ENCODE measurements at regions not wholly inside any gene's neighbourhood (a gene's known extent, or its start where the extent isn't known, plus 50 kb on each side); places are given as distances from the start of the nearest gene placed in this dataset.
A peak's percentile ranks its signal among the peaks of the same experiment; 100 is the strongest.

DNA sequence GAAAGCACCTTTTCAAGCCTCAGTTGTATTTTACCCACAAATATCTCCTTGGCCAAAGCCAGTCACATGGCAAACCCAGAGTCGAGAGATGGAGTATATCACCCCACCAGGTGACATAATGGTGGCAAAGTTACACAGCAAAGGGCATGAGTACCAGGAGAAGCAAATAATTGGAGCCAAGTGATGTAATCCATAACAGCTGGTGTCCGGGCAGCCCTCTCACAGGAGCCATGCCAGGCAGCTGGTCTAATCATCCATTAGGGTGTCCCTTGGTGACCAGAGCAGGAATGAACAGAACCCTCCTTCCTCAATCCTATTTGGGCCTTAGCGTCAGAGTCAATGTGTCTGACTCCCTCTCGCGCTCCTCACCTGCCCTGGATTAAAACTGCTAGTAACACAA, 272.1 kb downstream of the LRFN2 start:
- no peak for ATAC-seq
- DNase-seq = no peak
- intact Hi-C loops (cut with micrococcal nuclease) = no loop called here

DNA sequence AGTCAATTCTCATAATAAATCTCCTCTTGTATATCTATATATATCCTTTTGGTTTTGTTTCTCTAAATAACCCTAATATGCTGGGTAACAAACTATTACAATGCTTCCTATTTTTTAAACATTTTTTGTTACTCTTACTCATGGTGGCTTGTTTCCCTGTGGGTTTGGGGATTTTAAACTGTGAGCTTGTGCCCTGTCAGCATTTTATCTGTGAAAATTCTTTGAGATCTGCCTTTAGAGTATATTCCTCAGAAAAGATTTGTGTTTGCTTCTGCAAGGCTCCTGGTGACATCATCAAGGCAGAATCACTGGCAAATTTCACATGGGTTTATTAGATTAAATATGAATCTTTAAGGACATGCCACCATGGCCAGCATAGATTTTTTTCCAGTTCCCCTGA, 273.6 kb downstream of the LRFN2 start:
- ATAC-seq = no peak
- intact Hi-C loops (cut with micrococcal nuclease) = no loop called here

DNA sequence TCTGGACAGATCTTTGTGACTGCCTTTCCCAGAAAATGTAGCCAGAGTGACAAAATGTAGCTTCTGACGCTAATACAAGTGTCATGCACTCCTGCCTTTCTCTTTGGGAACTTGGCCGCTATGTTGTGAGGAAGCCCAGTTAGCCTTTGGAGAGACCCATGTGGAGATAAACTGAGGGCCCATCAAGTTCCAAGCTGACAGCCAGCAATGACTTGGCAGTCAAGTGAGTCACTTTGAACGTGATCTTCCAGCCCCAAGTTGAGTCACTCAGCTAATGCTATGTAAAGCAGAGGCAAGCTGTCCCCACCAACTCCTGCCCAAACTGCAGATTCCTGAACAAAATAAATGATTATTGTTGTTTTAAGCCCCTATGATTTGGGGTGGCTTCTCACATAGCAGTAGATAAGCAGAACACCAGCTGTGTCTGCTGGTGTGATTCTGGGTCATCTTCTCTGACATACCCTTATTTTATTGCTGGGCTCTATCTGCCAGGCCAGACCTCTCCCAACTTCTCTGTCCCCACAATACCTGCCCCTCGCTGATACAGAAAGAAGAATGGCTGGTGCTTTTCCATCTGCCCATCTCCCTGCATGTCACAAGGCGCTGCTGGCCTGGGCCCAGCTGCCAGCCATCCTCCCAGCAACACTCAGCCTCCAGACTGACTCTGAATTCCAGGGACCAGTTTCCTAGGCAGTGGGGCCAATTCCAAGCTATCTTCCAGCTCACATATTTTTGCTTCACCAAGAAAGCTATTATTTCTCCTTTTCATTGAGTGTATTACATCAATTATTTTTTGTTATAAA, 274.8 kb downstream of the LRFN2 start:
- intact Hi-C loops (cut with micrococcal nuclease) = no loop called here
- ATAC-seq = peak; percentile 63
- DNase-seq = no peak

More for the DNA sequence above, 273.6 kb downstream of the LRFN2 start:
- DNase-seq = no peak

DNA sequence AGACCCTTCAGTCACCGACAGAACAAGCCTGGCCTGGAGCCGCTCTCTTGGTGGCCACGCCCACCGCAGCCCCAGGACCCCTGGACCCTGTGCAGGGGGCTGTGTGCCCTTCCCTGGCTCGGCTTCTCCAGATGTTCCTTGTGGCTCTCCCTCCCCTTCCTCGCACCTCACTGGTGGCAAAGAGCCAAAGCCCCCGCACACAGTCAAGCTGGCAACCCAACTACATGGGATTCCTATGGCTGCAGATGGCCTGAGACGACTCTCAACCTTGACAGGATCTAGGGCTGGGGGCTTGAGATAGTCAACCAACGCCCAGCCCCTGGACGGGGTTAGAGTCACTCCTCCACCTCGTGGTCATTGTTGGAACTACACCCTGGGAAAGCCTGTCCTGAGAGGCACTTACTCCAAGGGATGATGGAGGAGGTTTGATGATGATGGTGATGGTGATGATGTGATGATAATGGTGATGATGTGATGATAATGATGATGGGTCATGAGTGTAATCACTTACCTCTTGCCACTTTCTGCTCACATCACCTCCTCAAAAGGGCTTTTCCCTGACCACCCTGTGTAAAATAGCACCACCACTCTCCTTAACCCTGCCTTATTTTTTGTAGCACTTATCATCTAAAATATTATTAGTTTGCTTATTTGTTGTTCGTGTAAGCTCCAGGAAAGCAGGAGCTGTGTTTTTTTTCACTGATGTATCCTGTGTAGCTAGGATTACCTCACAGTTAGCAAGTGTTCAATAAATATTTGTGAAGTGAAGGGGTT, 278.4 kb downstream of the LRFN2 start:
- DNase-seq = peak; percentile 40

DNA sequence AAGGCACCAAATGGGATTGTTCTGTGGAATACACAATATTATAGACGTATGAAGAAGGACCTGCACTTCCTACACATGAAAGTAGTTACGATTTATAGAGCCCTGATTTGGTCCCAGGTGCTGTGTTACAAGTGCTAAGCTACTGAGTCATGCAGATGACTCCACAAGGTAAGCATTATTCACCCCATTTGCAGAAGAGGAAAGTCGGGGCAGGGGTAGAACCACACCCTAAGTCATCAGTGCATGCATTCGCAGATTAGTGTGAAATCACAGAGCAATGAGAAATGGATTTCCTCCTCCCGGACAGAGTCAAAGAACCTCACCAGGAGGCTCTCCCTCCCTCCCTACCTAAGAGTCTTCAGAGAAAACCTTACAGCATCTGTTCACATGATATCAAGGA, 279.5 kb downstream of the LRFN2 start:
- no peak for ATAC-seq
- intact Hi-C loops (cut with micrococcal nuclease) = no loop called here

More for the DNA sequence above, 278.4 kb downstream of the LRFN2 start:
- peak; percentile 69 for ATAC-seq
- intact Hi-C loops (cut with micrococcal nuclease) = no loop called here

DNA sequence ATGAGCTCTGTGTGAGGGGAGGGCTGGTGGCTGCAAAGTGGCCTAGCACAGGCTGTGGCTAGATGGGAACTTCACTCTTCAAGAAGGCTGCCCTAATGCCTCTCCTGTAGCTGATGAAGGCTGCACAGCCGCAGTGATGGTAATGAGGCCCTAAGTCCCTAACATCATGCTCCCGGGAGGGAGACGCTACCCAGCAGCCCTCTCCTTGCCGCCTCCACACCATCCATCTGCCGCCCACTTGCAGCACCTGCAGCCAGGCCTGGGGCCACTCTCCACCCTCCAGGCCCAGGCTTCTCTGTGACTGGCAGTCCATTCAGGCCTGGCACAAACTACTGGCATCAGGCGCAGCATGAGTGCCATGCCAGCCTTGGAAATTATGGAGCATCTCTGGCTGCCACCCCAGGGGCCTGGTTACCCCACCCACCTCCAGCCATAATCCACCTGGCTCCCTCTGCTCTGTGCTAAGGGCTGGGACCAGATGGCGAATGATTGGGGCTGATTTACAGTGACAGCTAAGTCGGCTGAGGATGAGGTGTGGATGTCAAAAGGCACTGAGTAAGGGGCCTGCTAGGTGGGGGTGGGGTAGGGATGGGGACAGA, 284.2 kb downstream of the LRFN2 start:
- DNase-seq (no peak), ATAC-seq (no peak)
- intact Hi-C loops (cut with micrococcal nuclease) = no loop called here

More for the DNA sequence above, 279.5 kb downstream of the LRFN2 start:
- DNase-seq = no peak

DNA sequence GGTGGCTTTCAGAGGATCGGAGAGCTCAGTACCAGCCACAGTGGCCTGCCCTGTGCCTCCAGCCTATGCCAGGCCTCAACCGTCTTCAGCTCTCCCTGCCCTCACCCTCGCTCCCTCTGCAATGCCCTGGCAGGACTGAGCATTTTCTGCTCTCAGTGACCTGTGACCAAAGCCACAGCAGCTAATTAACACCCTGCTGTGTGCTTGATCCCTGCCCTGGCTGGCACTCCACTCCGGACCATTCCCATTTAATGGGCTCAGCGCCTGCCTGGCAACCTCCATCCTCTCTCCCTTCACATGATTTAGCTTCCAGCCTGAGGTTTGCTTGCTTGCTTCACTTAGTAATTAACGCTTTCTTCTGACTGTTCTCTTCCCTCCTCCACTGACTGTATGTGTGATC, 287.5 kb downstream of the LRFN2 start:
- ATAC-seq (no peak), DNase-seq (no peak)
- intact Hi-C loops (cut with micrococcal nuclease) = no loop called here

DNA sequence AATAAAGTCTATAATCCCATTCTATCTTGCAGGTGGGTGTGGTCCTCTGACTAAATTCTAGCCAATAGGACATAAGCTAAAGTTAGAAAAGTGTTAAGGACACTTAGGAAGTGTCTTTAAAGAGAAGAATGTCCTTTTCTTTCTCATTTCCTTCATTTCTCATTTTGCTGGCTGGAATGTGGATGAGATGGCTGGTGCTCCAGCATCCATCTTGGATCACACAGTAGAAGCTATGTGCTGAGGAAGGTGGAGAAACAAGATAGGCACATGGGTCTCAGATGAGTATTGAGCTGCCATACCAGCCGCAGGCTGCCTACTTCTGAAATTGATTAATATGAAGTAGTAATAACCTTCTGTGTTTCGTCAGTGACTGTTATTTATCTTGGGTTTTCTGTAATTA, 289.0 kb downstream of the LRFN2 start:
- DNase-seq (no peak), ATAC-seq (no peak)
- intact Hi-C loops (cut with micrococcal nuclease) = no loop called here

DNA sequence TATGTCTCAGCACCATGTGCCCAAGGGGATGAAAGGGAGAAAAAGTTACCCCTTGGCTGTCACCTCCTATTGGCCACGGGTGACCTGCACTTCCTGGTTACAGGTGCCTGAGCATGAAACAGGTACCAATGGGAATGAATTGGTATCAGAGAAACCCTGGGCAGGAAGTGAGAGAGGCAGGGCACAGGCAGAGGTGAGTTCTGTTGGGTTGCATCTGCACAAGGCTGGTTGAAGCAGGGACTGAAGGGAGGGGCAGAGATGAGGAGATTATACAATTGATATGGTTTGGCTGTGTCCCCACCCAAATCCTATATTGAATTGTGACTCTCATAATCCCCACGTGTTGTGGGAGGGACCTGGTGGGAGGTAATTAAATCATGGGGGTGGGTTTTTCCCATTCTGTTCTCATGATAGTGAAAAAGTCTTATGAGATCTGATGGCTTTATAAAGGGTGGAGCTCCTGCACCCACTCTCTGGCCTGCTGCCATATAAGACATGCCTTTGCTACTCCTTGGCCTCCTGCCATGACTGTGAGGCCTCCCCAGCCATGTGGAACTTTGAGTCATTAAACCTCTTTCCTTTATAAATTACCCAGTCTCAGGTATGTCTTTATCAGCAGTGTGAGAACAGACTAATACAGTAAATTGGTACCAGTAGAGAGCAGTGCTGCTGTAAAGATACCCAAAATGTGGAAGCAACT, 291.8 kb downstream of the LRFN2 start:
- ATAC-seq = no peak
- intact Hi-C loops (cut with micrococcal nuclease) = no loop called here
- no peak for DNase-seq

DNA sequence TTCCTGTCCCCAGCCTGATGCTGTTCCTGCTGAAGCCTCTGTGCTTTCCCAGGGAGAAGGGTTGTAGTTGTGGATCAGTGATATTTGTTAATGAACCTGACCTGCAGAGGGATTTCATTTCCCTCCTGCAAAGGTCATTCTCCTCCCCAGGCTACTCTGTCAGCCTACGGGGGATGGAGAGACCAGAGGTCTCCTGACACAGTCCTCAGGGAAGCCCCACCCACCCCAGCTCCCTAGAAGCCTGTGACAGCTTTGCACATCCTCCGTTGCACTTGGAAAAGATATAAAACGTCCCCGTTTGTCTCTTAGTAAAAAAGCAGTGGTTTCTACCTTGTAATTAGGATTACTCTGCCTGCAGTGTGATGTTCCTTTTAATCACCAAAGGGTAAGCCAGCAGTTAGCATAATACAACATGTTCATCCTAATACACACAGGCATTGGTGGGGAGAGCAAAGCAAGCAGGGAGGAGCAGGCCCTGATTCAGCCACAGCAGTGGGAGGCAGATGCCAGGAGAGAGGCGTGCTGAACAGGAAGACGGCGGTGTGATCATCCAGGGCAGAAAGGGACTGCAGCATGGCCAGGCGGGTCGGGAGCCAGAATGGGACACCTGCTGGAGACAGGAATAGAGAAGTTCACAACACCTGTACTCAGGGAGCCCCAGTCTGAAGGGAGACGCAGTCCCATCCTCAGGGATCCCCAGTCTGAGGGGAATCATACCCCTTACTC, 293.5 kb downstream of the LRFN2 start:
- ATAC-seq (no peak), DNase-seq (no peak)
- intact Hi-C loops (cut with micrococcal nuclease) = no loop called here

DNA sequence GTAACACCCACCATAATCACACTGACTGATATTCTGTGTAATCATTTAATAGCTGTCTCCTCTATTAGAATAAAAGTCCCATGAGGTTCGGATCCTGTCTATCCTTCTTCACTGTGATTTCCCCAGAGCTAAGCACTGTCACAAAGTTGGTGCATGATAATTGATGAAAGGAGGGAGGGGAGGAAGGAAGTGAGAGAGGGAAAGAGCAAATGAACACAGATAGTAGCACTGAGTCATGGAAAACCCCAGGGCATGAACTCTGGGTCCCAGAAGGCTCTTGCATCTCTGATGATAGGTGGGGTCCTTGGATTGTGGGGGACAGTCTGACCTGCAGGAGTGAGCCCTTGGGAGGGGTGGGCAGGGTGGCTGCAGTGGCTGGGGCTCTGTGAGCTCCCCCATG, 294.1 kb downstream of the LRFN2 start:
- ATAC-seq (no peak), DNase-seq (no peak)
- intact Hi-C loops (cut with micrococcal nuclease) = no loop called here

DNA sequence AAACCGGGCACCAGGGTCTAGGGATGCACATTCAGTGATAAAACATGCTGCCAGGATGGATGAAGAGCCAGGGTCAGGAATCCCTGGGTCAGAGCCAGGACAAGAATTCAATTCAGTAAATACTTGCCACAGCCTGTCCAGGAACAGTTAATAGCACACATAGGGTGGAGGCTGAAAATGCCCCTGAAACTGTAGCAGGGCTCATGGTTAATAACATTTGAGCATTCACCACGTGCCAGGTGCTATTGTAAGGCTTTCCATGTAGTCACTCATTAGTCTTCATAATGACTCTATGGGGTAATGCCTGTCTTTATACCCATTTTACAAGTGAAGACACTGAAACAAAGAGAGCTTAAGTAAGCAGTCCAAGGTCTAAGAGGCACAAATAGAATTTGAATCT, 296.3 kb downstream of the LRFN2 start:
- DNase-seq (no peak), ATAC-seq (no peak)
- intact Hi-C loops (cut with micrococcal nuclease) = no loop called here

DNA sequence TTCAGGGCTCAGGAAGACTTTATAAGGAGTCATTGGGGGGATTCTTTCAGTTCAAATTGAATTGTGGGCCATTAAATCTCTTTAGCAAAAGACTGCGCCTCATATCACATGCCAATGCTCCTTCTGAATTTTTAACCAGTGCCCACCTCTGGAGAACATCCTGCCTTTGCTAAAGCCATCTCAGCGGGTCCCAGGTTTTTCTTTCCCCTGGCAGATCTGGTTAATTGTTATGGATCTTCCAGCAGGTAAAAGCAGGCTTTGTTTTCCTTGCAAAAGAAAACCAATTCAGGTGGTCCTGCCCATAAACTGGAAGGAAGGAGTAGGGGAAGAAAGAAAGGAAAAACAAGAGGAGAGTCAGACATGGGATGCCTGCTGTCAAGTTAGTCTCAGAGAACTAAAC, 298.2 kb downstream of the LRFN2 start:
- DNase-seq (no peak), ATAC-seq (no peak)
- intact Hi-C loops (cut with micrococcal nuclease) = no loop called here

DNA sequence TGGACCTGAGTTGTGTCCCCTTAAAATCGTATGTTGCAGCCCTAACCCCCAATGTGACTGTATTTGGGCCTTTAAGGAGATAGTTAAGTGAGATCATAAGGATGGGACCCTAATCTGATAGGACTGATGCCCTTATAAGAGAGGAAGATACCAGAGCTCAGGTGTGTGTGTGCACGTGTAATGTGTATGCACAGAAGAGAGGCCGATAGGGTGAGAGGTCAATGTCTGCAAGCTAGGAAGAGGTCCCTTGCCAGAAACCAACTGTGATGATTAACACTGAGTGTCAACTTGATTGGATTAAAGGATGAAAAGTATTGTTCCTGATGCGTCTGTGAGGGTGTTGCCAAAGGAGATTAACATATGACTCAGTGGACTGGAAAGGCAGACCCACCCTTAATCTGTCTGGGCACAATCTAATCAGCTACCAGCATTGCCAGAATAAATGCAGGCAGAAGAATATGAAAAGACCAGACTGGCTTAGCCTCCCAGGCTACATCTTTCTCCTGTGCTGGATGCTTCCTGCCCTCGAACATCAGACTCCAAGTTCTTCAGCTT, 299.8 kb downstream of the LRFN2 start:
- DNase-seq (no peak), ATAC-seq (no peak)
- intact Hi-C loops (cut with micrococcal nuclease) = no loop called here

DNA sequence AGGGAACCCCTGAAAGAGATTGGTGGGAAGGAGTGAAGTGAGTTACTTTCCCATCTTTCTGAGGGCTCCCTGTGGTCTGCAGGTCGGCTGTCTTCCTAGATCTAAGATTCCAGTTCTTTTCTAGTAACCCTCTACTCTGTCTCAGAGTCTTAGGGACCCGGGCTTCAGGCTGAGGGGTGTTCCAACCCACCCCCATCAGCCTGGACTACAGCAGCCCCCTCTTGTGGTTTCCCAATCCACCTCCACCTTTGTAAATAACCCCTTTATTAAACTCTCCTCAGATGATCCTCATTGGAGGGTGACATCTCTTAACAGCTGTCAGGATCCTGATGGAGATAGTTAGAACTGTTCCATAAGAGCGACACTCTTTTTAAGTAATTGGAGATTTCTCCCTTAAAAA, 300.4 kb downstream of the LRFN2 start:
- intact Hi-C loops (cut with micrococcal nuclease) = no loop called here
- DNase-seq = no peak

DNA sequence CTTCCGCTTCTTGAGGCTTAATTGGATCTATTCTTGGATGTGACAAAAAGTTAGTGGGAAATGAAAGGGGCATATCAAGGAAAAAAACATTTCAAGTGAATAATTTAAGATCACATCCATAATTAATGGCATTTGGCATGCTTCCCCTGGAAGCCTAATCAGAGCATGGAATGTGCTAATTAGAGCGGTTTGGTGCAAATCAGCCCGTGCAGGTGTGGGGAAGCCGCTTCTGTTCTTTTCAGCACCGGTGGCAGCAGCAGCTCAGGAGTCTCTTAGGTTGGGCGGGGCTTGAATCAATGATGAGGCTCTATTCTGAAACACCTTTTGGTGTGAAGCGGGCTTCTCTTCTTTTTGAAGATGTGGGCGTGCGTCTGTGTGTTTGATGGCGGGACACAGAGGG, 301.2 kb downstream of the LRFN2 start:
- intact Hi-C loops (cut with micrococcal nuclease) = no loop called here
- DNase-seq (no peak), ATAC-seq (no peak)

More for the DNA sequence above, 300.4 kb downstream of the LRFN2 start:
- no peak for ATAC-seq

DNA sequence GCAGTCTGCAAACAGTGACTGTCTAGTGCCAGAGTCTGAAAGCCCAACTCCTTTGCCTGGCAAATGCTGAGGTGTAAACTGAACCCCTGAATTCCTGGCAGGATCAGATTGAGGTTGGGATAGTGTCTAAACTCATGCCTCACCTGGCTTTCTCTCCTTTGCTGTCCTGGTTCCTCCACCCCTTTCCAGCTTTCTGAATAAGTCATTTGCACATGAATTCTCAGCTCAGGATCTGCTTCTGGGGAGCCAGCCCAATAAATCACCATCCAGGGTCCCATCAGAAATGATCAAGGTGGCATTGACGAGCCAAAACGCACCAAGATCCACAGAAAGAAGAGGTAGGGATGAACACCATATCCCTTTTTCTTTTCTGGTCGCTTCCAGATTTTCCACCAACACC, 301.6 kb downstream of the LRFN2 start:
- no peak for ATAC-seq
- no peak for DNase-seq
- intact Hi-C loops (cut with micrococcal nuclease) = no loop called here

DNA sequence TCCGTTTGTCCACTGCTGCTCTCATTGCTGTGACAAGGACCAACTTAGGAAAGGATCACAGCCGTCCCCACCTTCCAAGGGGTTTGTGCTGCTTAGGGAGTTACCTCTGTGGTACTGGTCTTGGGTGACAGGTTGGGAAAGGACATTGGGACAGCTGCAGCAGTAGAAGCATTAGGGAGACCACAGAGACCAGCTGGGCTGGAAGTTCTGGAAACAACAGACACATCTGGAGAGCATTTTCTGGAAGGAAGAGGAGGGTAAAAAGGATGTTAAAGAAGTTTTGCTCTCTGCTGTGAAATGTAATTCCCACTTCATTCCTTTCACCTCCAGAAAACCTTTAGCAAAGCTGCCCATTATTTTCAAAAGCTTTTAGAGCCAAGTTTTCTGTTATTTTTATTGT, 304.2 kb downstream of the LRFN2 start:
- ATAC-seq = no peak
- intact Hi-C loops (cut with micrococcal nuclease) = no loop called here
- no peak for DNase-seq

DNA sequence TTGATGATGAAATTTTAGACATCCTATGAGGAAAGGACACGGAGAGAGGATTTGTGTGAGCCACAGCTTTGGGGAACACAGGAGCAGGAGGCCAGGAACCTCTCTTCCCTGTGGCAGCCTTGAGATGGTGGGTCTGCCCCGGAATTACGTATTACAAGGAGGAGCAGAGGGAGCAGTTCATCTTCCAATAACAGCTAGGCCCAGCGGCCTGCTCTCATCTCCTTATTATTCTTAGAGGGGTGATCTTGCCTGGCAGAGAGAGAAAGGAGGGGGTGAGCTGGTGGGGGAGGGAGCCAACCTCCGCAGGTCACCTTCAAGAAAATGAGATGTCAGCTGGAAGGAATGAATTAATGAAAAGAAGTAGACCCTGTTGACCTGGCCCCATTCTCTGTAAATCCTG, 305.8 kb downstream of the LRFN2 start:
- intact Hi-C loops (cut with micrococcal nuclease) = no loop called here

More for the DNA sequence above, 305.8 kb downstream of the LRFN2 start:
- DNase-seq (no peak), ATAC-seq (no peak)
